ENCODE measurements at regions not wholly inside any gene's neighbourhood (a gene's known extent, or its start where the extent isn't known, plus 50 kb on each side); places are given as distances from the start of the nearest gene placed in this dataset.
A peak's percentile ranks its signal among the peaks of the same experiment; 100 is the strongest.

- no peaks in the 10 kb centered on the region for H3K27me3 ChIP-seq (ENCODE audit: control insufficient read depth, insufficient read depth, low read length)
- FAIRE-seq (no peak), DNase-seq (ENCODE audit: low read depth) (no peak)
- no peak overlapping the region for H3K4me3 ChIP-seq (ENCODE audit: low read depth, low read length)
- H3K36me3 ChIP-seq (ENCODE audit: control insufficient read depth, insufficient read depth, low read length): no peaks in the 10 kb centered on the region
- TF ChIP-seq, protein P1, sequence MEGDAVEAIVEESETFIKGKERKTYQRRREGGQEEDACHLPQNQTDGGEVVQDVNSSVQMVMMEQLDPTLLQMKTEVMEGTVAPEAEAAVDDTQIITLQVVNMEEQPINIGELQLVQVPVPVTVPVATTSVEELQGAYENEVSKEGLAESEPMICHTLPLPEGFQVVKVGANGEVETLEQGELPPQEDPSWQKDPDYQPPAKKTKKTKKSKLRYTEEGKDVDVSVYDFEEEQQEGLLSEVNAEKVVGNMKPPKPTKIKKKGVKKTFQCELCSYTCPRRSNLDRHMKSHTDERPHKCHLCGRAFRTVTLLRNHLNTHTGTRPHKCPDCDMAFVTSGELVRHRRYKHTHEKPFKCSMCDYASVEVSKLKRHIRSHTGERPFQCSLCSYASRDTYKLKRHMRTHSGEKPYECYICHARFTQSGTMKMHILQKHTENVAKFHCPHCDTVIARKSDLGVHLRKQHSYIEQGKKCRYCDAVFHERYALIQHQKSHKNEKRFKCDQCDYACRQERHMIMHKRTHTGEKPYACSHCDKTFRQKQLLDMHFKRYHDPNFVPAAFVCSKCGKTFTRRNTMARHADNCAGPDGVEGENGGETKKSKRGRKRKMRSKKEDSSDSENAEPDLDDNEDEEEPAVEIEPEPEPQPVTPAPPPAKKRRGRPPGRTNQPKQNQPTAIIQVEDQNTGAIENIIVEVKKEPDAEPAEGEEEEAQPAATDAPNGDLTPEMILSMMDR (IDR thresholded peaks at IDR 0.05; ENCODE audit: insufficient read depth, low read length, severe bottlenecking): no peak
Observed at GRCh38 chr20:60993433-60994044, 258.5 kb upstream of the CDH4 start.

DNA sequence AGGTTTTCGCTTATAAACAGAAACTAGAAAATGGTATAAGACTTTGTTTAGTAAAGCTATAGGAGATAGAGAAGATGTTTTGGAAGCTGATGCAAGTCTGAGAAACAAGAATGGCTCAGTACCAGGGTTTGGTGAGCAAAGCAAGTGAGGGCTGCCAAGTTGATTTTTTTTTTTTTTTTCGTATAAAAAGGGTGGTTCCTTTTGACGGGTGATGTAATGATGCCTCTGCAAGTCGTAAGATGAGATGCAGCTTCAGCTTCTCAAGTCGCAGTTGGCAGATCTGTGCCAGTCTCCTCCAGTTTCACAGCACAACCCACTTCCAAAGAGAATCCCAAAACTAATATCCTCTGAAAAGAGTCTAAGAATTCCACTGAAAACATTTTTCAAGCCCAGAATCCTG is 252.8 kb upstream of the CDH4 start:
- no peaks in the 10 kb centered on the region for H3K36me3 ChIP-seq (ENCODE audit: control insufficient read depth, insufficient read depth, low read length)
- DNase-seq (ENCODE audit: low read depth) (no peak), FAIRE-seq (no peak)
- TF ChIP-seq, protein P1 (IDR thresholded peaks at IDR 0.05; ENCODE audit: insufficient read depth, low read length, severe bottlenecking): no peak
- no peaks in the 10 kb centered on the region for H3K27me3 ChIP-seq (ENCODE audit: control insufficient read depth, insufficient read depth, low read length)
- H3K4me3 ChIP-seq (ENCODE audit: low read depth, low read length): no peak overlapping the region

- no peak for FAIRE-seq
- DNase-seq (ENCODE audit: low read depth): no peak
- H3K36me3 ChIP-seq (ENCODE audit: control insufficient read depth, insufficient read depth, low read length): no peaks in the 10 kb centered on the region
- TF ChIP-seq, protein P1 (IDR thresholded peaks at IDR 0.05; ENCODE audit: insufficient read depth, low read length, severe bottlenecking): no peak
- H3K27me3 ChIP-seq (ENCODE audit: control insufficient read depth, insufficient read depth, low read length): no peaks in the 10 kb centered on the region
- no peak overlapping the region for H3K4me3 ChIP-seq (ENCODE audit: low read depth, low read length)
Observed at GRCh38 chr20:61002090-61002489, 250.0 kb upstream of the CDH4 start.

- Histone ChIP-seq H3K27me3 (ENCODE audit: control insufficient read depth, insufficient read depth, low read length) (no peaks in the 10 kb centered on the region), H3K36me3 (ENCODE audit: control insufficient read depth, insufficient read depth, low read length) (no peaks in the 10 kb centered on the region), H3K4me3 (ENCODE audit: low read depth, low read length) (no peak overlapping the region)
- DNase-seq (ENCODE audit: low read depth) (no peak), FAIRE-seq (no peak)
- TF ChIP-seq, protein P1 (IDR thresholded peaks at IDR 0.05; ENCODE audit: insufficient read depth, low read length, severe bottlenecking): no peak
Observed at GRCh38 chr20:61014491-61014890, 237.6 kb upstream of the CDH4 start.

GRCh38 chr20:61015602-61016001 is 236.5 kb upstream of the CDH4 start:
- DNase-seq (ENCODE audit: low read depth) (no peak), FAIRE-seq (no peak)
- TF ChIP-seq, protein P1 (IDR thresholded peaks at IDR 0.05; ENCODE audit: insufficient read depth, low read length, severe bottlenecking): no peak
- Histone ChIP-seq H3K36me3 (ENCODE audit: control insufficient read depth, insufficient read depth, low read length) (no peaks in the 10 kb centered on the region), H3K4me3 (ENCODE audit: low read depth, low read length) (no peak overlapping the region), H3K27me3 (ENCODE audit: control insufficient read depth, insufficient read depth, low read length) (no peaks in the 10 kb centered on the region)

DNA sequence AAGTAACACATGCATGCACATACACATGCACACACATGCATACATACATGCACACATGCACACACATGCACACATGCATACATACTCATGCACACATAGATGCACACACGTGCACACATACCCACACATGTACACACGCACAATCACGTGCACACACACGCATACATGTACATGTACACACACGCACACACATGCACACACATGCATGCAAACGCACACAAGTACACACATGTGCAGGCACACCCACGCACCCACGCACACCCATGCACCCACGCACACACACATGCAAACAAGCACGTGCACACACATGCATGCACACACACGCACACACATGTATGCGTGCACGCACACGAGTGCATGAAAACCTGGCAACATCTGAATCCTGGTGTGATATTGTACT is 232.7 kb upstream of the CDH4 start:
- Histone ChIP-seq H3K36me3 (ENCODE audit: control insufficient read depth, insufficient read depth, low read length) (no peaks in the 10 kb centered on the region), H3K27me3 (ENCODE audit: control insufficient read depth, insufficient read depth, low read length) (no peaks in the 10 kb centered on the region), H3K4me3 (ENCODE audit: low read depth, low read length) (no peak overlapping the region)
- DNase-seq (ENCODE audit: low read depth): no peak
- peak; percentile 88 for FAIRE-seq
- TF ChIP-seq, protein P1 (IDR thresholded peaks at IDR 0.05; ENCODE audit: insufficient read depth, low read length, severe bottlenecking): no peak
